ENCODE measurements at regions not wholly inside any gene's neighbourhood (a gene's known extent, or its start where the extent isn't known, plus 50 kb on each side); places are given as distances from the start of the nearest gene placed in this dataset.

GRCh38 chr22:48143856-48144255, 1381.4 kb downstream of the TBC1D22A start:
- TF ChIP-seq POU6F1 (CRISPR knock-in tag; IDR thresholded peaks at IDR 0.05; ENCODE audit: borderline replicate concordance, low read depth) (no peak), TSHZ2 (CRISPR knock-in tag; IDR thresholded peaks at IDR 0.05) (no peak), CREB5 (CRISPR knock-in tag; IDR thresholded peaks at IDR 0.05; ENCODE audit: low read depth) (no peak), RARB (CRISPR knock-in tag; IDR thresholded peaks at IDR 0.05) (no peak), PATZ1 (CRISPR knock-in tag; IDR thresholded peaks at IDR 0.05; ENCODE audit: borderline replicate concordance) (no peak), ZC3H10 (CRISPR knock-in tag; IDR thresholded peaks at IDR 0.05) (no peak)

All from SK-N-SH treated with all-trans-retinoic acid at 6 μM for 48 hours (cell line).